ENCODE measurements at regions not wholly inside any gene's neighbourhood (a gene's known extent, or its start where the extent isn't known, plus 50 kb on each side); places are given as distances from the start of the nearest gene placed in this dataset.
A peak's percentile ranks its signal among the peaks of the same experiment; 100 is the strongest.
"Not testable (repeated sequence)": the region's sequence is repeated elsewhere in the genome, so short reads cannot be mapped to it uniquely, and the experiment has no call there.

DNA sequence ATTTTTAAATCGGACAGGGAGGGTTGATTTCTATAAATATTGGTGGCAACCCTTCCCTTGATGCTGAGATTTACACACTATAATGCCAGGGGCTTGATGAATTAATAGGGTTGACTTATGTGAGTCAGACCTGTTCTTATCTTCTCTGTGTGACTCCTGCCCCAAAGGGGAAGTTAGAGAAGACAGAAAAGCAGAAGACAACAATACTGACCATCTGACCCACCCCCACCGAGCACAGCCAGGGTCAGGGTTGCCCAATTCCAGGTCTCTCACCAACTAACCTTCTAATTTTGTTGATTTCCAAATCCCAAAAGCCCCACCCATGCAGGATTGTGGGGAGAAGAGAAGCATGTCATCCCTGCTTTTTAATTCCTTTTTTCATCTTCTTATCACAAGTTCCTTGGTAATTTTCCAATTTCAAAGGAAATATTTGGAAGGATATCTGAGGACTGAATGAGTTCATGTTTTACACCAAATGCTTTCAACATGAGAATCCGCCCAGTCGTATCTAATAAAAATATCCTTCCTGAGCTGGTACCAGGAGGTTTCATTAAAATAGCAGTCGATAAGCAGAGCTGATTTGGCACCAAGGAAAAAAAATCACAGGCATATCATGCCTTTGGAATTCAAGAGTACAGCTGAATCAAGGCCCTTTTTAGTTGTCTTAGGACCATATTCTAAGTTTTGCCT is 603.4 kb upstream of the CDH11 start:
- no peak for DNase-seq

DNA sequence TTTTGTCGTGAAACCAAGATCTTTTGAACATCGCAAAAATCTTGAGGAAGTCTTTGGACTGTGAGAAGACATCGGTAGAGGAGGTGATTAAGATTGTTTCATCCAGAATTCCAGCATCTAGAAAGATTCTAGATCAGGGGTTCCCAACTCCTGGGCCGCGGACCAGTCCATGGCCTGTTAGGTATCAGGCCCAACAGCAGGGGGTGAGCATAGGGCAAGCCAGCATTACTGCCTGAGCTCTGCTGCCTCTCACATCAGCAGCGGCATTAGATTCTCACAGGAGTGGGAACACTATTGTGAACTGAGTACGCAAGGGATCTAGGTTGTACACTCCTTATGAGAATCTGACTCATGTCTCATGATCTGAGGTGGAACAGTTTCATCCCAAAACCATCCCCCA is 600.6 kb upstream of the CDH11 start:
- DNase-seq, result no peak

DNA sequence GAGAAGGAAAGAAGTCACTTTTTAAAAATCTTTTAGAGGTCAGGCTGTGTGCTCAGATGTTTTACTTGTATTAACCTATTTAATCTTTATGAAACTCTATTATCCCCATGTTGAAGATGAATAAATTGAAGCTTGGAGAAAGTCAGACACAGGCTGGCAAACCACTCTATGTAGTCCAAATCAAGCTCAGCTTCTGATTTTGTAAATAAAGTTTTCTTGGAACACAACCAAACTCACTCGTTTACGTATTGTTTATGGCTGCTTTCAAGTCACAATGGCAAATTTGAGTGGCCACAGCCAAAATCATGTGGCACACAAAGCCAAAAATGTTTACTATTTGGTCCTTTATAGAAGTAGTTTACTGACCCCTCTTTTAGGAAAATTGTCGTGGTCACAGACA is 596.0 kb upstream of the CDH11 start:
- DNase-seq, result no peak

DNA sequence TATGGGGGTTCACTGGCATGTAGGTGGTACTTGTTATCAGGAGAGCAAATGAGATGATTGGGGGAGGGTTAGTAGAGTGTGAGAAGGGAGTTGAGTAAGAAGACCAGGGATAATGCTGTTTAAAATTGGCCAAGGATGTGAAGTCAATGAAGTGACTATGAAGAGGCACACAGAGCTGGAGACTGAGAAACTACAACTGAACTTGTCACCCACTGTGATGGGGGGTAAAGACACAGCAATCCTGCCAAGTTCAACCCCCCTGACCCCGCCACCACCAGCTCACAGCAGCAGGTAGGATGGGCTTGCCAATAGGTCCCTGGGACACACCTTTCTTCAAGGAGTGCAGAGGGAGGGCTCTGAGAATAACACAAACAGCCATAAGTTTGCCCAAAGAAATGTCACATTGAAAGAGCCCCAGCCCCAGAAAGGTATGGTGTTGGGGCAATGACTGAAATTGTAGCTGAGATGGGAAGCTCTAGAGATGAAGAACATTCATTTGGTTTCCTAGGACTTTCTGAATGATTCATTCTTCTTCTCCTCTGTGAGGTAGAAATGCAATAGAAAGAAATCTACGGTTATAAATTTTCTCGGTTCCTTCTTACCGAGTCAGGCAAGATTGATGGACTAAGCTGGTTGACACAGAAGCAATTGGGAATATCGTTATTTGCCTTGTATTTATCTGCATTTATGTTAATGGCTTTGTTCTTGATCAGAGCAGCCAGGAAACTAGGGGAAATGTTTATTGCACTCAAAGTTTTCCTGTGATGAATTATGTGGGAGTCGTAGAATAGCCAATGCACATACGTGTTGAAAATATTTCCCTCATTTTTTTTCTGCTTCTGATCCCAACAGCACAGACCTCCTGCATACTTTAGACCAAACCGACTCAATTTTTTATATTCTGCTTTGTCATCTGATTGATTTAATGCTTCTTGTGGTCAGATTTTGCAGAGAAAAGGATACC is 595.2 kb upstream of the CDH11 start:
- no peak for DNase-seq

DNA sequence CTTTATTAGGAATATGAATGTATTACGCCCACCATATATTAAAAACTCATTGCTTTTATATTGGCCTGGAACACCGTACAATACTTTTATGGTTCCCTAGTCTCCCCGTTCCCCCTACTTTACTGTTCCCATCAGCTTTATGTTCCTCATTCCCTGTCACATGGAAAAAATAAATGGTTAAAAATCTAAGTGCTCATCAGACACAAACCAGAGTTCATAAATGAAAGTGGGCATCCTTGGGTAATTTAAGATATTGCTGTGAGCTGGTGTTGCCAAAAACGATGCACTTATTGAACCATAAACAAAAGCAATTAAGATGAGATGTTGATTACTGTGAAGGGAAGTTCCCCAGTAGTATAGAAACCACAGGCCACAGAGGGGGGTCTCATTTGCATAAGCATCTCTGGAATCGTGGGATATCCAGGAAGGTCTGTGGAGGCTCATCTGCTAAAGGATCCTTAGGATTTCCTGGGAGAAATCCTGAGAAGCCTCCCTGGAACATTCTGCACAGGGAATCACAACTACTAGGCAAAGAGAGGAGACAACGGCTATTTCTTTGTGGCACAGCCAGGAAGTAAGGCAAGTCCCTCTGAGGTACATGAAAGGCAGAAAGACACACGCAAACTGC is 591.4 kb upstream of the CDH11 start:
- DNase-seq, result no peak

DNA sequence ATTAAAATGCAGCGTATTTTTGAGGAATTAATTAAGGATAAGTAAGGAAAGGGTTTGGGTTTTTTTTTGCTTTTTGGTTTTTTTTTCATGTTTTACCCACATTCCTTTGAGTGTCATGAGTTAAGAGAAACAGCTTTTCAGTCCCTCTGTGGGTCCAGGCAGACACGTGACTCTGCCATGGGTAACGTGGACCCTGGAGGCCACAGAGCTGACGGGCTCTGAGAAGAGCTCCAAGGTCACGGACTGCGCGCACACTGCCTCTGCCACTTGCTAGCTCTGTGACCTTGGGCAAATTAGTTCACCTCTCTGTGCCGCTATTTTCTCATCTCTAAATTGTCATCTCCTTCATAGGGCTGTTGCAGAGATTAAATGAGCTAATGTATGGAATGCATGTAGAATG is 588.2 kb upstream of the CDH11 start:
- DNase-seq, result no peak

DNA sequence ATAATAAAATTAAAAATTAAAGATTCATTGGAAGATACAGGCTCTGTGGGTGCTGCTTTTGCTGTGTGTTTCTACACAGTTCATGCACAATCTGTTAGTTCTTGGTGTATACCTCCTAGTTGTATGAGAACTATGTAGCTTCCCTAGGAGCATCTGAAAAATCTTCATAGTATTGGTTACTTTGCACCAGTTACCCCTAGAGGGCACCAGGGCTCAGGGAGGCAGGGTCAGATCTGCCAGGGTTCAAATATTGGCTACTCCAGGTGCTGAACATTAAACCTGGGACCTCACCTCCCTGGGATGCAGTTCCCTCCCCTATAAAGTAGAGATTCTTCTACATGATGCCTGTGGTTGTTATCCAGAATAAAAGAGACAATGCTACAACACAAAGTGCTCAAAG is 583.0 kb upstream of the CDH11 start:
- DNase-seq, result no peak

DNA sequence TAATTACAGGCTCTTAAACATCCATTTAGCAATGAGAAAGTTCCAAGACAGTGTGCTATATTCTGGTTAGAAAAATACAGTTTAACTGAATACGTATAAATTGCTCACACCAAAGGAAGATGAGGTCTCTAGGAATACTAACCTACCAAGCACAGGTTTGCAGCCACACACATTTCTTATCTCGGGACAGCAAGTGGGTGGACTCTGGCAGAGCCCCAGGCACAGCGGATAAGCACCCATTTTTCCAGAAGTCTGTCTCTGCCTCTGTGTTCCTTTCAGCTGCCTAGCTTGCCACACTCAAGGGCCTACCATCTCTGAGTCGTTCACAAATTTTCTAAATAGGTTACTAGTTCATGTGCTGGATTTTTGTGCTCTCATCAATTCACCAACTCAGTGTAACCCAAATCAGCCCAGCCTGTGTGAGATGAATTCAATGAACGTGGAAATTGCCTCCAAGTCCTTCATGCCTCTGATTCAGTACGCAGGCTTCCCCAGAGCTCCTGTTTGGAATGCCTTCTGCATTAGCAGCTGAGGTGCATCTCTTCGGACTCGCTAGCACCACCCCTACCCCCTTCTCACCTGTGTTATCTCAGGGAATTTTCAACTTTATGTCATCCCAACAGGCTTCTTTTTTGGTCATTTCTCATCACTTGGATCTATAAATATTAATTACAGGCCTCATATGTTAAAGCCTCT is 581.0 kb upstream of the CDH11 start:
- DNase-seq, result no peak

DNA sequence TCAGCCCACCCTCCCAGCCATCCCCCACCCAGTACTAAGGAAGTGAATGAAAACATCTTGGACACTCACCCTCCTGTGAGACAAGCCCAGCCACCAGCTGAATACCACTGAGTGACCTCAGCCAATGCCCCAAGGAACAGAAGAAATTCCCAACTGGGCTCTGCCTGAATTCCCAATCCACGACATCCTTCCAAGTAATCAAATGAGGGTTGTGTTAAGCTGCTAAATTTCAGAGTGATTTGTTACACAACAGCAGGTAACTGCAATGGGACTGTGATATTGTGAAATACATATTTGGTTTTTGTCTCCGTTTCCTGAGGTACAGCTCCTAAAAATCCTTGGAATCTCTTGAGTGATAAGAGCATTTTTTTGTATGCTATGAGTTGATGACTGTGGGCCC is 578.7 kb upstream of the CDH11 start:
- no peak for DNase-seq

DNA sequence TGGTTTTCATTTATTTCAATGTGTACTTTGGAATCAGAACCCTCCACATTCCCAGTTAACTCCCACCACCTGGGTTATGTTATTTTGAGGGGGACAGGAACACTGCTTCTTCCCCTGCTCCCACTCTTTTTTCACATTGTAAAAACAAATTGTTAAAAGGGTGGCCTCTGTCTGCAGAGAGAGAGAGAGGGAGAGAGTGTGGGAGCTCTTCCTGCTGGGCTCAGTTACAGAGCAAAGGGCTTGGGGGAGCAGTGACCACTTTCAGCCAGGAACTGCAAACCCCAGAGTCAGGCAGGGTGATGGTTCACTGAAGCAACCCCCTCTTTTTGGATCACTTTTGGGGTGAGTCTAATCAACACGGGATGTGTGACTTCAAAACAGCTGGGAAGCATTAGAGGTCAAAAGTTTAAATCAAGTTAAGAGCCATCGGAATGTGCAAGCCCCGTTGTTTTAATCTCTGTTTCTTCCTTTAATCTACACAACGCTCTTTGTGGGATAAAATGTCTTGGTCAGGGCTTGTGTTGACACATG is 577.0 kb upstream of the CDH11 start:
- peak; percentile 74 for DNase-seq

DNA sequence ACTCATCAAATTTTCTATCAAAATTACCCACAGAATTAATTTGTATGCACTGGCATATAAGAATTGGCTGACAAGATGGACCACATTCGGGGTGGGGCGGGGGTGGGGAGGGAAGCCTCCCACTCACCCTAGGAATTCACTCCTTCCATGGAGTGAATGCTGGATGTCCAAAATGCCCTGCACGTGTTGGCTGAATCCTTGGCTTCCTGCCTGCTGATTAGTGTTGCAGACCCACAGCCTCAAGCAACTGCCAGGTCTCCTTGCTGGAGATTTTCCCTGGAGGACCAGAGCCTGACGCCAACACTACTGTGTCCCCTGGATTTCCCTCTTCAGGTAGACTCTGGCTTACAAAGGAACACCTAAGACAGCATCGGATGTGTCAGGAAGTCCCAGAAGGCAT is 575.7 kb upstream of the CDH11 start:
- peak; percentile 33 for DNase-seq

DNA sequence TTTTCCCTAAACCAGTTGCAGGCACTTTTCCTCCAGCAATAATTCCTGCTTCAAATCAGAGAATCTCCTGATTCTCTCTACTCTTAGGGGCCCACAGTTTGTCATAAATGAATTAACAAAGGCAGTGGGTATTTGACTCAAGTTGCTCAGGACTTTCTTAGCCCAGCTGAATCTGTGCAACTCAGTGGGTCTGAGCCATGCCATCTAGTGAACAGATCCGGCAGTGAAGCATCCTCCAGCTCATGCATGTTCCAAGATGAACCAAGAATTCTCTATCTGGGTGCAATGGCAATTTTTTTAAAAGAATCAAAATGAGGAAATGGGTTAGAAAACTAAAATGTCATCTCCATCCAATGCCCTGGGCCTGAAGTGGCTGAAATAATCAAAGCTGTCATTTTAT is 575.2 kb upstream of the CDH11 start:
- DNase-seq, result no peak

DNA sequence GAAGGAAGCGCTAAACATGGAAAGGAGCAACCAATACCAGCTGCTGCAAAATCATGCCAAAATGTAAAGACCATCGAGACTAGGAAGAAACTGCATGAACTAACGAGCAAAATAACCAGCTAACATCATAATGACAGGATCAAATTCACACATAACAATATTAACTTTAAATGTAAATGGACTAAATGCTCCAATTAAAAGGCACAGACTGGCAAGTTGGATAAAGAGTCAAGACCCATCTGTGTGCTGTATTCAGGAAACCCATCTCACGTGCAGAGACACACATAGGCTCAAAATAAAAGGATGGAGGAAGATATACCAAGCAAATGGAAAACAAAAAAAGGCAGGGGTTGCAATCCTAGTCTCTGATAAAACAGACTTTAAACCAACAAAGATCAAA is 570.0 kb upstream of the CDH11 start:
- not testable (repeated sequence) for DNase-seq

DNA sequence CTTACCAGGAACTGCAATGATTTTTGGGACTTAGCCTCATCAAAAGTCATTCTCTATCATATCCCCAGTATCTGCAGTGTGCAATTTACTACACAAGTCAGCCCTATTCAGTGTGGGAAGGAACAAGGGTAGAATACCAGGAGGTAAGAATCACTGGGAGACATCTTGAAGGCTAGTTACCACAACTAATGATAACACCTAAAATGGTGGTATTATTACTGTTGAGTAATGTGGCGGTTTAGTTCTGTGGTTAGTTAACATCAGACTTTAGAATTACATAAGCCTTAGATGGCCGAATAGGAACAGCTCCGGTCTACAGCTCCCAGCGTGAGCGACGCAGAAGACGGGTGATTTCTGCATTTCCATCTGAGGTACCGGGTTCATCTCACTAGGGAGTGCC is 567.9 kb upstream of the CDH11 start:
- DNase-seq, result no peak

DNA sequence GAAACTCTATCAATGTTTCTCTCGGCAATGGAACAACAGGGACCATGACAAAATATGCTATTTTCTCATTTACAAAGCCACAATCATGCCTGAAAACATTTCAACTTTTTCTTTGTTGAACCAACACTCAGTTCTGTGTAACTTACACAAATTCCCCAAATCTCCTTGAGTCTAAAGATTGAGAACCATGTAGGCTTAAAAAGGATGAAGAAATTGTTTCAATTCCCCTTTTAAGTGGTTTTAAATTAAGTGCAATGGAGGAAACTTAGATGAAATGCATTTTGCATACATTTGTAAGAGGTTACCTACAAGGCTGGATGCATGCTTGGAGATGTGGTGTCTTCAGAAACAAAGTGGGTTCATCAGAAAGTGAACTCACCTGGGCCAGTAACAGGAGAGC is 566.4 kb upstream of the CDH11 start:
- no peak for DNase-seq

DNA sequence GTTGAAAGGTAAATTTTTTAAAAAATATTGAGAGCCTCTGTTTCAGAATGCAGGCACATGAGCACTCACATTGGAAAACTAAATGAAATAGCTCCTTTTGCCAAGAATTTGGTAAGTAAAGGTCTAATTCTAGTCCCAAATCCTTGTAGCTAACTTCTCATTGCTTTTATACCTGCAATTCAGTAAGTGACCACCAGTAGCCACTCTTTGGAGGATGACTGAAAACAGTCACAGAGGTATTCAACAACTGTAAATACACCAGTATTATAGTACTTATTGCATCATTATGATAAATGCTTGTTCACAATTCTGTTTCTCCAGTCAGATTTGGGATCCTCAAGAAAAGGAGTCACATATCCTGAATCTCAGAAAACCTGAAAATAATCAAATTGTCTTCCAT is 562.4 kb upstream of the CDH11 start:
- no peak for DNase-seq

DNA sequence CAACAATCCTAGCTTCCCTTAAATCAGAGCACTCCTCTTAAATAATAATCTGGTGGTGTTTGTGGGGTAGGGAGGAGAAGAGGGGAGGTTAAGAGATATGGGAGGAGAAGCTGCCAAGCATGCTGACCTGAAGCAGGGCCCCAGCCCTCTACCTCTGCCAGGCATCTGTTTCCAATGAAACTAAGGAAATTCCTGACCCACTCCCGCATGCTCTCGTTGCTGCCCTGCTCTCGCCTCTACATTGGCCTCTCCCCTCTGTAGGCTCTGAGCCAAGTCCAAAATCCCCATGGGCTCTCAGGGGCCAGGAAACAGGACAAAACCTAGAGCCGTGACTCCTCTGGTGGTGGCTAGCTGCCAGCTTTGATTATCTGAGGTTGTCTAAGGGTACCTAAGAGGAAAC is 559.5 kb upstream of the CDH11 start:
- no peak for DNase-seq

DNA sequence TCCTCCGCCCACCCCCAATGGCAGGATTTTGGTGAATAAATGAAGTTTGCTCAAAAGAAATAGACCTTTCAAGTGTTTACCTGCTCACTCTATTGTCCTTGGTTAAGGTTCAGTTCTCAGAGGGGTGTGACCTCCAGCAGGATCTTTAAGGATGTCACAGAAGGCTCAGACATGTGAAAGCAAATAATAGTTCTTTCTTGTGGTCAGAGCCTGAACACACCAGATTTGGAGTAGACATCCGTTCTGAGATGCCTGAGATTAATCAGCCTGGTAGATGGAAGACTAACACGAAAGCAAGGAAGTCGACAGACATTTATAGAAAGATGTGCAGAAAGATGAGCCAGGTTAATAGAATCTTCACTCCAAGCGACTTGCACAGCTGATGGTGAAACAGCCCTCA is 557.9 kb upstream of the CDH11 start:
- no peak for DNase-seq

DNA sequence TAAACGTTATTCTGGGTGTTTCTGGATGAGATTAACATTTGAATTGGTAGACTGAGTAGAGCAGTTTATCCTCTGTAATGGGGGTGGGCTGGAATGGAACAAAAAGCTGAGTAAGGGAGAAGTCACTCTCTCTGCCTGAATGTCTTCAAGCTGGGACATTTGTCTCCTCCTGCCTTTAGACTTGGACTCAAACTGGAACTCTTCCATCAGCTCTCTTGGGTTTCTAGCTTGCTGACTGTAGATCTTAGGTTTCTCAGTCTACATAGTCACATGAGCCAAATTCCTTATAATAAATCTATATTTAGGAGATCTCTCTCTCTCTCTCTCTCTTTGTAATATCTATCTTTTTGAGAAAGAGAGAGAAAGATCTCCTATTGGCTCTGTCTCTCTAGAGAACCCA is 553.3 kb upstream of the CDH11 start:
- DNase-seq, result no peak

DNA sequence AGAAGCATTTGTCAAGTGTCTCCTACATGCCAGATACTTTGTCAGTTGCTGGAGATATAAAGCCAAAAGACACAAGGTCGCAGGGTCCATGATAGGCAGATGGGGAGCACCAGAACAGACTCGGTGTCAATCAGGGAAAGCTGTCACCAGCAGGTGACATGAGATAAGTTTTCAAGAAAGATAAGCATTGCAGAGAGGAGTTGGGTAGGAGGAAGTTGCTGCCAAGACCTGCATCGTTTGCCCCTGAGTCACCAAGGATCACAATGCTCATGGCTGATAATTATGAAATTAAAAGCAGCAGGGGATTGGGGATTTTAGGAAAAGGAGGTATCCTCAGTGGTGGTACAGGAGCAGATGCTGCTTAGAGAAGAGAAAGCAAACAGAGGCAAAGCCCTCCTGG is 551.1 kb upstream of the CDH11 start:
- no peak for DNase-seq

DNA sequence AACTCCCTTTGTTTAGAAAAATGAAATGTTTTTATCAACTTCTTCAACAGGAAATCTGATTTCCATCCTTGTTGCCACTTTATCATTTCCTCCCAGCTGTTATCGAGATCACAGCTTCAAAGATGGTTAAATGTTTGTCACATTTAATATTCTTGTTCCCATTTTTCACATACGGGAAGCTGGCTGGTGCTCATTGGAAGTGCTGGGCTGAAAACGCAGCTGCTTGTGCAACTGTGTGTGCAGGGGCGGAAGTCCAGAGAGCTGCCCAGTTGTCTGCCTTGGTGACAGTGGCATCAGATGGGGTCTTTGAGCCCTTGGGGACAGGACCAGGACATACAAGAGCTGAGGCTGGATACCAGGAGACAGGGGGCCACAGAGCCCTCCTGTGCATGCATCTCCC is 549.2 kb upstream of the CDH11 start:
- no peak for DNase-seq

DNA sequence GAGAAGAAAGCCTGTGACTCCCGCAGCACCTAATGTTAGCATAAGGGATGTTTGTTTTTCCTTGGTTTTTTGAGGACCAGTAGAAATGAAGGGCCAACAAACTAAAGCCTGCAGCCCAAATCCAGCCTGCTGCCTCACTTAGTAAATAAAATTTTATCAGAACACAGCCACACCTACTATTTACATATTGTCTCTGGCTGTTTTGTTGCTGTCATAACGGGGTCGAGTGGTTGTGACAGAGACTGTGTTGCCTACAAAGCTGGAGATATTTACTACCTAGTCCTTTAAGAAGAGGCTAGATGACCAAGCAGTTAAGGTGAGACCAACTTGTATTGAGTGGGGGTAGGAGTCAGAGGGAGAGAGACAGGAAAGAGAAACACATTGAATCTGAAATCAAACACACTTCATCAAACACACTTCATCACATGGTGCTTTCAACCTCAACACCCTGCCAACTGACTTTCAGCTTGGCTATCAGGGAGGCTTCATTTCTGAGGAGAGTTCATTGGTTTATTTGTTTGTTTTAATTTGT is 546.3 kb upstream of the CDH11 start:
- no peak for DNase-seq

Measured in tongue (tissue), 1 donor.